ENCODE measurements at regions not wholly inside any gene's neighbourhood (a gene's known extent, or its start where the extent isn't known, plus 50 kb on each side); places are given as distances from the start of the nearest gene placed in this dataset.

GRCh38 chr10:32163762-32164148 is 107.5 kb upstream of the KIF5B start:
- Histone ChIP-seq H3K36me3 (no peaks in the 10 kb centered on the region), H3K27ac (no peak overlapping the region), H3K27me3 (no peaks in the 10 kb centered on the region), H3K4me1 (ENCODE audit: insufficient read depth) (no peaks in the 10 kb centered on the region), H3K4me3 (no peak overlapping the region), H3K9me3 (no peaks in the 10 kb centered on the region)
- WGBS, 3 donors, result 89 to 92% (median 90%) methylated on average over 9 of the region's 9 CpGs
- DNase-seq, result no peak
- intact Hi-C loops (cut with DNase I), result no loop called here
- TF ChIP-seq CTCF (IDR thresholded peaks at IDR 0.05), result no peak
- no peak for TF ChIP-seq EP300 (IDR thresholded peaks at IDR 0.05)
- no peak for TF ChIP-seq POLR2A (IDR thresholded peaks at IDR 0.05)

- no peak for DNase-seq
- intact Hi-C loops (cut with DNase I), result no loop called here
- Histone ChIP-seq H3K36me3 (no peaks in the 10 kb centered on the region), H3K4me1 (ENCODE audit: insufficient read depth) (no peaks in the 10 kb centered on the region), H3K9me3 (no peaks in the 10 kb centered on the region), H3K27ac (no peak overlapping the region), H3K4me3 (no peak overlapping the region), H3K27me3 (no peaks in the 10 kb centered on the region)
- WGBS, 3 donors, result 66 to 70% (median 68%) methylated on average over 10 of the region's 10 CpGs
- no peak for TF ChIP-seq EP300 (IDR thresholded peaks at IDR 0.05)
- no peak for TF ChIP-seq CTCF (IDR thresholded peaks at IDR 0.05)
- TF ChIP-seq POLR2A (IDR thresholded peaks at IDR 0.05), result no peak
Measured at GRCh38 chr10:32163071-32163761, 107.0 kb upstream of the KIF5B start.

DNA sequence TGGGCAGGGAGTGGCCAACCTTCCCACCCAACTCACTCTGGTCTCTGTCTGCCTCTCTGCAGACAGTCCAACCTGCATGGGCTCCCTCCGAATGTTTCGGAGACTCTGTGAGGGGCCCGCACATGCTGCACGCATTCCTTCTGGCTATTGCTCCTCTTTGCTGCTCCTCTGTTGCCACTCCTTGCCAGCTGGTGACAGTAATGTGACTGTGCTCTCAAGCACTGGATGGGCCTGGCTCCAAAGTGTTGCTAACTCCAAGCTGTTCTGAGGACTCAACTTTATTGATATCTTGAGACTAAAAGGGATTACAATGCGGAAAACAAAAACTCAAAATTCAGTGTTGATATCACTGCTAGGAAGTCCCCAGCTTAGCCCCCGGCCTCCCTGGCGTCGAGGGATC is 105.4 kb upstream of the KIF5B start:
- DNase-seq, result no peak
- no peak overlapping the region for H3K4me3 ChIP-seq
- no peaks in the 10 kb centered on the region for H3K36me3 ChIP-seq
- no peak overlapping the region for H3K27ac ChIP-seq
- 93 to 95% (median 94%) methylated on average over 8 of the region's 8 CpGs for WGBS, 3 donors
- H3K9me3 ChIP-seq, result no peaks in the 10 kb centered on the region
- TF ChIP-seq CTCF (IDR thresholded peaks at IDR 0.05) (no peak), POLR2A (IDR thresholded peaks at IDR 0.05) (no peak), EP300 (IDR thresholded peaks at IDR 0.05) (no peak)
- no peaks in the 10 kb centered on the region for H3K27me3 ChIP-seq
- no peaks in the 10 kb centered on the region for H3K4me1 ChIP-seq (ENCODE audit: insufficient read depth)
- intact Hi-C loops (cut with DNase I), result no loop called here

DNA sequence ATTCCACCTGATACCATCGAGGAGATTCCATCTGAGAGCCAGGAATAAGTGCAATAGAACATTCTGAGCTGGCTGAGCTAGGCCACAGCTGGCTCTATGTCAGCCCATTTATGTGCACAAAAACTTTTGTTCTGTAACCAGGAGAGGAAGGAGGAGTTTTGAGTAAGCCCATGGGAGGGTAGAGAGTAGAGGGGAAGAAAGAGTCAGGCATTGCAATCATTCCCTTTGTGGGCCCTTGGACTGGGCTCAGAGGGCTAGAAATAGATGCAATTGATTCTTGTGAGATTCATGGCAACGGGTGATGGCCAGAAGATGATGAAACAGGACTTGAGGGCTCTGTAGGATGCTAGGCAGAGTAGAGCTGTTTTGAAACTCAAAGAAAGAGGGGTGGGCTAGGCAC is 104.6 kb upstream of the KIF5B start:
- no peaks in the 10 kb centered on the region for H3K9me3 ChIP-seq
- intact Hi-C loops (cut with DNase I), result no loop called here

More for the DNA sequence above, 104.6 kb upstream of the KIF5B start:
- no peak overlapping the region for H3K4me3 ChIP-seq
- no peaks in the 10 kb centered on the region for H3K4me1 ChIP-seq (ENCODE audit: insufficient read depth)
- no peak overlapping the region for H3K27ac ChIP-seq
- no peak for TF ChIP-seq POLR2A (IDR thresholded peaks at IDR 0.05)
- no peak for TF ChIP-seq CTCF (IDR thresholded peaks at IDR 0.05)
- no peak for TF ChIP-seq EP300 (IDR thresholded peaks at IDR 0.05)
- 61 to 79% (median 79%) methylated on average over 2 of the region's 2 CpGs for WGBS, 3 donors
- no peaks in the 10 kb centered on the region for H3K36me3 ChIP-seq
- H3K27me3 ChIP-seq, result no peaks in the 10 kb centered on the region
- no peak for DNase-seq

Data from ovary (tissue), 7 donors.